ENCODE measurements at regions not wholly inside any gene's neighbourhood (a gene's known extent, or its start where the extent isn't known, plus 50 kb on each side); places are given as distances from the start of the nearest gene placed in this dataset.

GRCh38 chrX:103158317-103158621 is 56.6 kb upstream of the BEX4 start:
- no peak for DNase-seq

DNA sequence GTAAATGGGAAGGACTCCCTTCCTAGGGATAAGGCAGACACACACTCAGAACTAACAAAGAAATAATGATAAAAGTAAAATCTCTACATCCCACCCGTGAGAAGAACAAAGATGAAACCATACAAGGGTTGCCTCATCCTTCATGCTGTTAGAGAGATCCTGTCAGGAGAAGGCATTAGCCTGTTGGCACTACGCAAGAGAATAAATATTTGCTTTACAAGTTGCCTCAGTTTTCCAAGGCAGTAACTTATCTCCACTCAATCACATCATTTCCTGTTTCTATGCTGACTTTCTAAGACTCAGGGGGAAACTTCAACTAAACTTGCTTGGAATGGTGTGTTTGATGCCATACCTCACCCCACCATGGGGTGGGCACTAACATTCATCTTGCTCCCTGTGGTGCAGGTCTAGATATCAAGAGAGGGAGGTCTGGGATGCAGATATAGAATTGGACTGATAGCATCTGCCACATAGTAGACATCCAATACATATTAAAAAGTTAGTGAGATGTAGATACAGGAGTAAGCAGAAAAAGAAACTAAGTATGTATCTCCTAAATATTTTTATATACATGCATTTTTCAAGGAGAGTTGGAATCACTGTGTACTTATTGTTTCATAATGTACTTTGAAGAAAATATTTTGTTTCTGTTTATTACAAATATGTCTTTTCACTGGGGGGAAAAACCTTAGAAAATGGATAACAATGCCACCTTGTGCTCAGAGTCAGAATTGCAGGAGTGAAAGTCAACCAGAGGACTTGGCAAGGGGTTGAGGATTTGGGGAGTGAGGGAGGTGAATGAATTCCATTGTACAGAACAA is 57.2 kb upstream of the BEX4 start:
- DNase-seq = peak; percentile 51

GRCh38 chrX:103155201-103155600 is 59.7 kb upstream of the BEX4 start:
- peak; percentile 29 for DNase-seq

DNA sequence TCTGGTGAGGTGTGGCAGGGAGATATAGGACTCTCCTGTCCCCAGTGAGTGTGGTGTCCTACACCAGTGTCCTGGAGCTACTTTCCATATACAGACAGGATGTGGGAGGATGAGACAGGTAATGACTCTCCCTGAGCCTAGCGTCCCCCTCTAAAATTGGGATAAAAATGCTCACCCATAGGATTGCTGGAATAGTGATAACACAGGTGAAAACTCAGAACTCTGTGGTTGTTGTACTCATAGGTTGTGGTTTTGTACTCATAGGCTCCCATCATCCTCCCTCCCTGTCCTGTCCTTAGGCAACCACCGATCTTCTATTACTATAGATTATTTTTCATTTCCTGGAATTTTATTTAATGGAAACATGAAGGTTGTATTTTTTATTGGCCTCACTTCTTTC is 60.7 kb upstream of the NXF3 start:
- no peak for DNase-seq

GRCh38 chrX:103151799-103152198 is 58.9 kb upstream of the NXF3 start:
- DNase-seq = peak; percentile 23

DNA sequence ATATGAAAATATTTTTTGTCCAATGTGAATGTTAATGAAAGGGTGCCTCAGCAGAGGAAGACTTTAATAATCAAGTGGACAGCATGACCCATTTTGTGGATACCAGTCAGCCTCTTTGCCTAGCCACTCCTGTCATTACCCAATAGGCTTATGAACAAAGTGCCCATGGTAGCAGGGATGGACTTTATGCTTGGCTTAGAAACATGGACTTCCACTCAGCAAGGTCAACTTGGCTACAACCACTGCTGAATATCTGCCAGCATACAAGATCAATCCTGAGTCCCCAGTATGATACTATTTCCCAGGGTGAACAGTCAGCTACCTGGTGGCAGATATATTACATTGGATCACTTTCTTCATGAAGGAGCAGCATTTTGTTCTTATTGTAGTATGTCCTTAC is 56.7 kb upstream of the NXF3 start:
- no peak for DNase-seq

DNA sequence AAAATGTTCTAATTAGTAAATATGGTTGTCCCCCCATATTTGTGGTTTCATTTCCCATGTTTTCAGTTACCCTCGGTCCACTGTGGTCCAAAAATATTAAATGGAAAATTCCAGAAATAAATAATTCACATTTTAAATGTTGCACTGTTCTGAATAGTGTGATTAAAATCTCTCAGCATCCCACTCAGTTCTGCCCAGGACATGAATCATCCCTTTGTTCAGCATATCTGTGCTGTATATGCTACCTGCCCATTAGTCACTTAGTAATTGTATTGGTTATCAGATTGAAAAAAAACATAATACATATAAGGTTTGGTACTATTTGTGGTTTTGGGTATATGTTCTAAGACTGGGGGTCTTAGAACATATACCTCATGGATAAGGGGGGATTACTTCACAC is 55.1 kb upstream of the NXF3 start:
- DNase-seq = no peak

All from EL (cell line).